ENCODE measurements at regions not wholly inside any gene's neighbourhood (a gene's known extent, or its start where the extent isn't known, plus 50 kb on each side); places are given as distances from the start of the nearest gene placed in this dataset.

- DNase-seq: no peak
- H3K4me3 Mint-ChIP-seq: no peak overlapping the region
- no peak overlapping the region for H3K27ac Mint-ChIP-seq
- H3K4me1 Mint-ChIP-seq (ENCODE audit: low read depth): no peaks in the 10 kb centered on the region
- peaks cover 11% of the 10 kb centered on the region for H3K27me3 Mint-ChIP-seq
- no peaks in the 10 kb centered on the region for H3K36me3 Mint-ChIP-seq (ENCODE audit: low read depth)
- TF ChIP-seq CTCF (IDR thresholded peaks at IDR 0.05): no peak
- ChIA-PET CTCF (no interaction called here), POLR2A (no interaction called here)
- intact Hi-C loops (cut with micrococcal nuclease): no loop called here
- no peak for ATAC-seq
- peaks cover 2% of the 10 kb centered on the region for H3K9me3 Mint-ChIP-seq
These were observed 131.5 kb upstream of the TNC start for GRCh38 chr9:115249488-115249887.

- TF ChIP-seq CTCF (IDR thresholded peaks at IDR 0.05): no peak
- POLR2A ChIA-PET: no interaction called here
These were observed 132.7 kb upstream of the TNC start for GRCh38 chr9:115250621-115251032.

DNA sequence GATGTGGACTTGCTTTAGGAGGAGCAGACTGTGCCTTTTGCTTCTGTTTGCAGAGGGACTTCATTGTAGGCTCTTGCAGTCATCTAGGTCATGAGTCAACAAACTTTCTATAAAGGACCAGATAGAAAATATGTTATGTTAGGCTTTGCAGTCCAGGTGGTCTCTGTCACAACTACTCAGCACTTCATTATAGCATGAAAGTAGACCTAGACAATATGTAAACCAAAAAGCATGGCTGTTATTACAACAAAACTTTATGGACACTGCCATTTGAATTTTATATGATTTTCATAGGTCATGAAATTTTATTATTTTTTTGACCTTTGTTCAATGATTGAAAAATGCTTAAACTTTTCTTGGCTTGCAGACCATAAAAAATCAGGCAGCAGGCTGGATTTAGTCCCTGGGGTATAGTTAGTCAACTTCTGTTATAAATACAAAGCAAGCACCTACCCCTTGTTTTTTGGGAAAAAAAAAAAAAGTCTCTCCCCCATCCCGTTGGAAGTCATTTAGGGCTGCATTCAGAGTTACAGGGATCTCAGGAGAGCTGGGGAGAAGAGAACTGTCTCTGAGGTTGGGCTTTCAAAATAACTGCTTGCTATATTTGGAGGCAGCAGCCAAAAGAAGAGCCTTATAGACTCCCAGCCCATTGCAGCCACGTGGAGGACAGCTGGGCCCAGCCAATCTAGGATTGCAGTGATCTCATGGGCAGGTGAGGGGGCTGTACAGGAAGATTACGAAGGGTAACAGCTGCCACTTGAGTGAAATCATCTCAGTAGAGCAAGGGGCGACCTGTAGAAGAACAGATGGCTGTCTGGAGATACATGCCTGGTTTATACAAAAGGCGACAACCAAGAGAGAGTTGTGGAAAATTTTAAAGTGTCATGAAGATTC is 136.6 kb upstream of the TNC start:
- ATAC-seq (no peak), DNase-seq (no peak)
- Mint-ChIP-seq H3K36me3 (ENCODE audit: low read depth) (no peaks in the 10 kb centered on the region), H3K4me1 (ENCODE audit: low read depth) (no peaks in the 10 kb centered on the region), H3K4me3 (no peak overlapping the region), H3K27me3 (peaks cover 16% of the 10 kb centered on the region), H3K9me3 (peaks cover 2% of the 10 kb centered on the region), H3K27ac (no peak overlapping the region)
- ChIA-PET POLR2A (interaction anchor here (0.6 kb wide), 1 partner anchor 923 kb away, joined by 7 read pairs; no protein-coding TSS in a partner anchor), CTCF (no interaction called here)
- no peak for TF ChIP-seq CTCF (IDR thresholded peaks at IDR 0.05)
- intact Hi-C loops (cut with micrococcal nuclease): no loop called here

More at GRCh38 chr9:115250621-115251032, 132.7 kb upstream of the TNC start:
- ATAC-seq (no peak), DNase-seq (no peak)
- H3K4me1 Mint-ChIP-seq (ENCODE audit: low read depth): no peaks in the 10 kb centered on the region
- no peak overlapping the region for H3K4me3 Mint-ChIP-seq
- H3K9me3 Mint-ChIP-seq: peaks cover 2% of the 10 kb centered on the region
- intact Hi-C loops (cut with micrococcal nuclease): no loop called here
- H3K27me3 Mint-ChIP-seq: peaks cover 15% of the 10 kb centered on the region
- CTCF ChIA-PET: no interaction called here
- H3K27ac Mint-ChIP-seq: no peak overlapping the region
- no peaks in the 10 kb centered on the region for H3K36me3 Mint-ChIP-seq (ENCODE audit: low read depth)

DNA sequence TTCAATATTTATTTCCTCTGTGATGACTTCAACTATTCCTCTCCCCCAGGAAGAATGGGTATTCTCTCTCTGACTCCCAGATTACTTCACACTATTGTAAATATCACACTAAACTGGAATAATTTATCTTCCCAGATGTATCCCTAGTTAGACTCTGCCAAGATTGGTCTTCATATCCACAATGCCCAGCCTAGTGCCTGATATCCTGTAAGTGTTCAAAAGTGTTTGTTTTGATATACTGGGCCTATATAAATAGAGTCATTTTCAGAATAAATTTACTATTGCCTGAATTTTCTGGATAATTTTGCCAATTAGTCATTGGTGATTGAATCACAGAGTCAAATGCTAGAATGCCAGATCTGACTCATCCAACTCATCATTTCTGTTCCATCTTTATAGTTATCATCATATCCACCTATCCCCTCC is 143.7 kb upstream of the TNC start:
- TF ChIP-seq CTCF (IDR thresholded peaks at IDR 0.05): no peak
- peaks cover 10% of the 10 kb centered on the region for H3K27me3 Mint-ChIP-seq
- intact Hi-C loops (cut with micrococcal nuclease): no loop called here
- H3K4me3 Mint-ChIP-seq: no peak overlapping the region
- no peaks in the 10 kb centered on the region for H3K9me3 Mint-ChIP-seq
- H3K27ac Mint-ChIP-seq: no peak overlapping the region
- no peaks in the 10 kb centered on the region for H3K36me3 Mint-ChIP-seq (ENCODE audit: low read depth)
- ChIA-PET POLR2A (no interaction called here), CTCF (no interaction called here)
- ATAC-seq (no peak), DNase-seq (no peak)
- no peaks in the 10 kb centered on the region for H3K4me1 Mint-ChIP-seq (ENCODE audit: low read depth)

- Mint-ChIP-seq H3K36me3 (ENCODE audit: low read depth) (no peaks in the 10 kb centered on the region), H3K27me3 (peaks cover 7% of the 10 kb centered on the region), H3K9me3 (no peaks in the 10 kb centered on the region), H3K4me1 (ENCODE audit: low read depth) (no peaks in the 10 kb centered on the region), H3K4me3 (no peak overlapping the region), H3K27ac (no peak overlapping the region)
- TF ChIP-seq CTCF (IDR thresholded peaks at IDR 0.05): no peak
- ChIA-PET CTCF (no interaction called here), POLR2A (no interaction called here)
- intact Hi-C loops (cut with micrococcal nuclease): no loop called here
- no peak for ATAC-seq
- no peak for DNase-seq
These were observed 144.5 kb upstream of the TNC start for GRCh38 chr9:115262477-115262876.

All from activated CD8-positive, alpha-beta T cell treated with anti-CD3 and anti-CD28 coated beads for 36 hours (primary cell).